ENCODE measurements at regions not wholly inside any gene's neighbourhood (a gene's known extent, or its start where the extent isn't known, plus 50 kb on each side); places are given as distances from the start of the nearest gene placed in this dataset.

- no peak for TF ChIP-seq CTCF (IDR thresholded peaks at IDR 0.05; ENCODE audit: low read depth, low read length)
- no peak for TF ChIP-seq EZH2phosphoT487 (IDR thresholded peaks at IDR 0.05; ENCODE audit: low read depth)
These were observed 109.6 kb upstream of the SLC38A4 start for GRCh38 chr12:46935271-46935847.
